NOMO-1 treated with DMSO at 0.1 percent for 48 hours (cell line): ENCODE measurements at regions not wholly inside any gene's neighbourhood (a gene's known extent, or its start where the extent isn't known, plus 50 kb on each side); places are given as distances from the start of the nearest gene placed in this dataset.

ENCODE experiments used
- DNase-seq: peaks from one replicate; lab custom pipeline; 2025; ENCODE audit not compliant: unreplicated experiment; lab: John Stamatoyannopoulos, UW

DNA sequence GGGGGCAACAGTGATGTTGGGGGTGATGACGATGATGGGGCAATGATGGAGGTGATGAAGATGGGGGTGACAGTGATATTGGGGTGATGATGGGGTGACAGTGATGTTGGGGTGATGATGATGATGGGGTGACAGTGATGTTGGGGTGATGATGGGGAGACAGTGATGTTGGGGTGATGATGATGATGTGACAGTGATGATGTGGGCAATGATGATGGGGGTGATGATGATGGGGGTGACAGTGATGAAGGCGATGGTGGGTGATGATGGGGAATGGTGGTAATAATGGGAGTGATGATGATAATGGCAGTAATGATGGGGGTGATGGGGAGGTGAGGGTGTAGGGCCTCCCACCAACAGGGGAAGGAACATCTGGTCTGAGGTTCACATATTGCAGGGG lies 150.6 kb downstream of the ERMARD start:
- DNase-seq = no peak

DNA sequence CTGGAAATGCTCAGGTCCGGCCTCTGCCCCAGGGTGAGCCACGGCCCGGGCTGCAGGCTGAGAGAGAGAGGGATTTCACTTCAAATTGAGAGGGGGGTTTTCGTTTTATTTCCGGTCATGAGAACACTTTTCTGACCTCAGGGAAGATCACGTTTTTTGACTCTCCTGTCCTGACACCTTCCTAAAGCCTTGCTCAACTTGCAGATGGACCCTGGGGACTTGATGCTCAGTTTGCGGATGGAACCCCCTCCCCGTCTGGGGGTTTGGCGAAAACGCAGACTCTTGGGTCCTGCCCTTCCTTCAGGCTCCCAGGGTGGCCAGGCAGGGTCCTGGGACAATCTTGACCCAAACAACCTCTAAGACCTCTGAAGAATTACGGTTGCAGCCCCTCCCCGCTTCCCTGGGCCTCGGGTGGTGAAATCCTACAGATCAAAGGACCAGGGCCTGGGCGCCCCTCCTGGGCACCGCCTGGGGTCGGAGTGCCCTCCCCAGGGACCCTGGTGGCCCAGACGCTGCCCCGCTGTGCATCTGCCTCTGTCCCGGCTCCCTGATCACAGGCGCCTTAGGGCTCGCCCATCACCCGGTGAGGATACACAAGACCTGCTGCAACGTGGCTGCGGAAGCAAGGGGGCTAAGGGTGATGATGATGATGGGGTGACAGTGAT lies 148.2 kb downstream of the ERMARD start:
- DNase-seq = no peak

DNA sequence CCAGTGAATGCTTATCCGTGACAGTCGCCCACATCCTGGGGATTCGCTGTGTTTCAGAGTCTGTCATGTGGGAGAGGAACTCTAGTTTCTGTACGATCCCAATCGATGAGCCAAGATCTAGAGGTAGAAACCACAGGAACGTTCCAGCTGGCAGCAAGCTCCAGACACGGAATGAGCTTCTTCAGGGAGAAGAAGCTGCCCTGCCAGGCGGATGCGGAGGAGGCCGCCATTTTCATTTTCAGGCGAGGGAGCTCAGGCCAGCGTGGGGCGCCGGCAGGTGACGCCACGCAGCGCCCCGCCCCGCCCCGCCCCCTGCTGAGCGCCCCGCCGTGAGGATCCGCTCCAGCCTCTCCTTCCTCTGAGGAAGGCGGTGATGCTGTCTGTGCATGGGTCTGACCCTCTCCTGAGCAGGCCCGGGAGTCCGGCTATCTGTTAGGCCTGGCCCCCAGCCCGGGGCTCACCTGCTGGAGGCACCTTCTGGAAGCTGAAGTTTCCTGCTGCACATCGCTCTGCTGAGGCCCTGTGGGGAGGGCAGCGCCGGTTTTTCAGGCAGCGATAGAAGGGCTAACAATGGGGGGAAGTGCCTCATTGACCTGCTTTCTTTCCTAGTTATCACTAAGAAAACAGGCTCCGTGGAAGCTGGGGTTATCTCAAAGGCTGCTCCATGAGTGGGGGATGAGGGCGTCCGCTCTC lies 147.5 kb downstream of the ERMARD start:
- no peak for DNase-seq

DNA sequence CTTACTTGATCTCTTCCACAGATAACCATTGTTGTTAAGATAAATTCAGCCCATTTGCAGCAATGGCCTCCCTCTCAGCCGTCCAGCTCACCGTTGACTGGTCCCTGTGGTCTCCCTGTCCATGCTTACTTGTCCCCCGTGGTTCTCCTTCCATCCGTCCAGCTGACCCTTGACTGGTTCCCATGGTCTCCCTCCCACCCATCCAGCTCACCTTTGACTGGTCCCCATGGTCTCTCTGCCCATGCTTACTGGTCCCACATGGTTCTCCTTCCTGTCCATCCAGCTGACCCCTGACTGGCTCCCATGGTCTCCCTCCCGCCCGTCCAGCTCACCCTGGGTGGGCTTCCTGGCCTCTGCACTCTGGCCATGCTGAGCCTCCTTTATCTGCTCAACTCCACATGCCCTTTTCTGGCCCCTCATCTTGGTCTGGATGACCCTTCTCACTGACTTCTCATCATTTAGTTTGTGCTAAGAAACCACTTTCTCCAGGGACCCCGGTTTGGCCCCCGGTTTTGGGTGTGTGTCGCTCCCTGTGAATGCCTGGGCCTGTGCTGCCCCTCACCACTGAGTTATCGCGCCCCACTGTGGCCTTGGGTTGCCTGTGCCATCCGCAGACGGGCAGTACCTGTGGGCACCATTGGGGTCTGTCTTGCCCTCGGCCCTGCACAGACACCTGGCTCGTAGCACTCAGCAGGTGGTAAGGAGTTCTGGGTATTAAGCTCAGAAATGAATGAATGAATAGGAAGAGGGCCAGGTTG lies 146.4 kb downstream of the ERMARD start:
- no peak for DNase-seq

DNA sequence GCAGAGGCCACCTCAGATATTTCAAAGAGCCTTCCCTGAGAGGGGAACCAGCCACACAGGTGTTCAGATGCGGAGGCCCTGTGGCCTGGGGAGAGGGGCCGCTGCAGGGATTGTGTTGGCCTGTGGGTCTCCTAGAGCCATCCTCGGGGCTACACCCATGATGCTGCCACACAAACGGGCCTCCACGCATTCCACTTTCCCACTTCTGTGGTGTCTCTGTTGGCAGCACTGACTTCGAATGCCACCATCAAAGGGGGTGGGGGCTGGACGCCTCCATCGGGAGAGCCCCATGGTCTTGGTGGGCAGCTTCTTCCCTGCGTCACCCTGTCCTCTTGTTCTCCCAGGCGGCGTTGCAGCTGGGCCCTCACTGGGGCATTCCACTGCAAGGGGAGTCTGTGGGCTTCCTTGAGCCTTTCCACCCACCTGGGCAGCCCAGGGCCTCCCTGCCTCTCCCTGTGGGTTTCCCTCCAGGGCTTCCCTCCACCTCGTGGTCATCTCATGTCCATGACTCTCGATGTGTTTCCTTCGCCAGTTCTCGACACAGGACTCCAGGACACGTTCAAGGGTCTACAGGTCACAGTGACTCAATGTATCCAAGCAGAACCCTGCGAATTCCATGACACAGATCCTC lies 145.5 kb downstream of the ERMARD start:
- no peak for DNase-seq

DNA sequence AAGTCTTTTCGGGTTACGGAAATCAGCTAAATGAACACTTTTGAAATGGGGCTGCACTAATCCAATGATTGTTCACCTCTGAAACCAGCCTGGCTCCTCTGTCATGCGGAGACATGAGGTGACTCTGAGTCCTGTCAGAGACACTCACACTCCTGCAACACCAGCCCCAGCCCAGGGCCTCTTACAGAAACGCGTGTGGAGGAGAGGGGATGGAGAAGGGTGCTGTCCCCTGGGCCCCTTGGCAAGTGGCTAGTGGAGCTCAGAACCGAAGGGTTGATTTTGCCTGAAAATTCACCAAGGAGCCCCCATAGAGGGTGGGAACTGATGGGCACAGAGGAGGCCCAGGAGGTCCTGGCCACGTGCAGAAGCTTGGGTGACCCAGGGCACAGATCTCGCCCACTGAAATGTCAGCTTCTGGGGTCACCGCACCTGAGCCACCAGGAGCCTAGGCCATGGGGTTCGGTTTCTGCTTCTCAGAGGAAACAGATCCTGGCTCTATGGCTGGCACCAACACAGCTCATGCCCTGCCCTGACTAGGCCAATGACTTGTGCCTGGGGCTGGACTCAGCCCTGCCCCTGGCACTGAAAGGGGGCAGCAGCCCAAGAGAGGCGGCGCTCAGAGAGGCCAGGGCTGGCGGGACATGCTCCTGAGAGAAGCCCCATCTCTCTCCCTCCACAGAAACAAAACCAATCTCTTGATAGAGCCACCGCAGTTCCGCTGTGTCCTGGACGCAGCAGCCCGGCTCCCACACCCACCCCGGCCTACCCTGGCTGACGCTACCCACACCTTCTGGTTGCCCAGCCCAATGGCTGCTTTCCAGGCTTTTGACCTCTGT lies 144.7 kb downstream of the ERMARD start:
- DNase-seq = no peak

DNA sequence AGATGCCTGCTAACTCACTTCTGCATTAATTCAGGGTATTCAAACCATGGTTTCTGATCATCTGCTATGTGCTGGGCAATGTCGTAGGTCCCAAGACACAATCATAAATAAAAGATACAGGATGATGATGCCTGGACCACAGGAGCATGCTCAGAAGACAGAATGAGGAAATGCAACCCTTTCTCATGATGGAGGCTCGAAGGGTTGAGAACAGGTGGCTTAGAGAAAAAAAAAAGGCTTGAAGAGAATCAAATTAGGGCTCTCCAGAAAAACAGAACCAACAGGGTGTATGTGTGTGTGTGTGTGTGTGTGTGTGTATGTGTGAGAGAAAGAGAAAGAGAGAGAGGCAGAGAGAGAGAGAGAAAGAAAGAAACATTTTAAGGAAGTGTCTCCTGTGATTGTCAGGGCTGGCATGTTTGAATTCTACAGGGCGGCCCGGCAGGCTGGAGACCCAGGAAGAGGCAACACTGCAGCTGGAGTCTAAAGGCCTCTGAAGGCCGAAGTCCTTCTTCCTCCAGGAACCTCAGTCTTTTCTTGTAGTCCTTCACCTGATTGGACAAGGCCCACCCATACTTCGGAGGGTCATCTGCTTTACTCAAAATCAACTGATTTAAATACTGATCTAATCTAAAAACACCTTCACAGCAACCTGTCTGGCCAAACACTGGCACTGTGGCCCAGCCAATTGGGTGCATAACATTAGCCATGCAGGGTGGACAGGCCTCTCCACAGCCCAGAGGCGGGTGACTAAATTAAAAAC lies 143.8 kb downstream of the ERMARD start:
- DNase-seq = no peak

DNA sequence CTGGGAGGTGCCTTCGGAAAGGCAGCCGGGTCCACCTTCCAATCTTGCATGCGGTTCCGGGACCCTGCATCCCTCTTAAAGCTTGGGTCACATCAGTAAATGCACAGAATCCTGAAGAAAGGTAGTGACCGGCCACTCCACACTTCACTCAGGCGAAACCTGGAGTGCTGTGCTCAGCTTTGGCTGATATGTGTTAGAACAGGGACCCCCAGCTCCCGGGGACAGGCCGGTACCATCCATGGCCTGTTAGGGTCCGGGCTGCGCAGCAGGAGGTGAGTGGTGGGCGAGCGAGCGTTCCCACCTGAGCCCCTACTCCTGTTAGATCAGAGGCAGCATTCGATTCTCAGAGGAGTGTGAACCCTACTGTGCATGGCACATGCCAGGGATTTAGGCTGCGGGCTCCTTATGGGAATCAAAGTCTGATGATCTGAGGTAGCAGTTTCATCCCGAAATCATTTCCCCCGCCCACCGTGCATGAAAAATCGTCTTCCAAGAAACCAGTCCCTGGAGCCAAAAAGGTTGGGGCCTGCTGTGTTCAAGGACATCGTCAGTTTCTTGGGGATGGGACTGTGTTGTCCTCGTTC lies 143.0 kb downstream of the ERMARD start:
- no peak for DNase-seq

DNA sequence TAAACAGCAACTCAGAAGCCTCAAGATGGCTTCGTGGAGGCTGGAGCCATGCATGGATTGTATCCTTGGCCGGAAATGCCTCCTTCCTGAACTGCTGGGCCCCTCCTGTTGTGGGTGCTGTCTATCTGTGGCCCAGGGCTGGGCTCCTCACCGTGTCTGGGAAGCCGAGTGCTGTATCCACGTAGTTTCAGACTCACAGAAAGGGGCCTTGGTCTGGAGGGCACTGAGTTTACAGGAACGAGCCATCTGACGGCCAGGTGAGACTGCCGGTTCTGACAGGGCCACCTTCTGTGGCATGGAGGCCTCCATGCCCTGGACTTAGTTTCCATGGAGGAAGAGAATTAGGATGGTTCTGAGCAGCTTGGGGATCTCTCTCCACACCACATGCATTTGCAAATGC lies 142.2 kb downstream of the ERMARD start:
- DNase-seq = no peak

DNA sequence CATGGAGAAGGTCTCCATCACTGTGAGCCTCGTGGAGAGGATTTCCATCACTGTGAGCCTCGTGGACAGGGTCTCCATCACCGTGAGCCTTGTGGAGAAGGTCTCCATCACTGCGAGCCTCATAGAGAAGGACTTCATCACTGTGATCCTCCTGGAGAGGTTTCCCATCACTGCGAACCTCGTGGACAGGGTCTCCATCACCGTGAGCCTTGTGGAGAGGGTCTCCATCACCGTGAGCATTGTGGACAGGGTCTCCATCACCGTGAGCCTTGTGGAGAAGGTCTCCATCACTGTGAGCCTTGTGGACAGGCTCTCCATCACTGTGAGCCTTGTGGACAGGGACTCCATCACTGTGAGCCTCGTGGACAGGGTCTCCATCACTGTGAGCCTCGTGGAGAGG lies 140.4 kb downstream of the ERMARD start:
- DNase-seq = no peak

DNA sequence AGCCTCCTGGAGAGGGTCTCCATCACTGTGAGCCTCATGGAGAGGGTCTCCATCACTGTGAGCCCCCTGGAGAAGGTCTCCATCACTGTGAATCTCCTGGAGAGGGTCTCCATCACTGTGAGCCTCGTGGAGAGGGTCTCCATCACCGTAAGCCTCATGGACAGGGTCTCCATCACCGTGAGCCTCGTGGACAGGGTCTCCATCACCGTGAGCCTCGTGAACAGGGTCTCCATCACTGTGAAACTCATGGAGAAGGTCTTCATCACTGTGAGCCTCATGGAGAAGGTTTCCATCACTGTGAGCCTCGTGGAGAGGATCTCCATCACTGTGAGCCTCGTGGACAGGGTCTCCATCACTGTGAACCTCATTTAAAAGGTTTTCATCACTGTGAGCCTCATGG lies 140.0 kb downstream of the ERMARD start:
- DNase-seq = no peak

DNA sequence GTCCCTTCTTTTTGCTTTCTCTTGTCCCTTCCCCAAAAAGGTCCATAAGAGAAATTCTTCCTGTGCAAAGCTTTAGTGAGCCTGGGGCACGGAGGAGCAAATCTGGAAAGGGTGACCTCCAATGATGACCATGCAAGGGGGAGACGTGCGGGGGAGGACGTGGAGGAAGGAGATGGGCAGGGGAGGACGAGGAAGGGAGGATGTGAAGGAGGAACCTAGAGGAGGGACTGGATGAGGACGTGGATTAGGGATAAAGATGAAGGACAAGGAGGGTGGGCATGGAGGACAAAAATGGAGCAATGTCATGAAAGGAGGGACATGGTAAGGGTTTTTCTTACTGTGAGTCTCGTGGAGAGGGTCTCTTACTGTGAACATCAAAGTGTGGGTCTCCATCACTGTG lies 139.5 kb downstream of the ERMARD start:
- DNase-seq = no peak

DNA sequence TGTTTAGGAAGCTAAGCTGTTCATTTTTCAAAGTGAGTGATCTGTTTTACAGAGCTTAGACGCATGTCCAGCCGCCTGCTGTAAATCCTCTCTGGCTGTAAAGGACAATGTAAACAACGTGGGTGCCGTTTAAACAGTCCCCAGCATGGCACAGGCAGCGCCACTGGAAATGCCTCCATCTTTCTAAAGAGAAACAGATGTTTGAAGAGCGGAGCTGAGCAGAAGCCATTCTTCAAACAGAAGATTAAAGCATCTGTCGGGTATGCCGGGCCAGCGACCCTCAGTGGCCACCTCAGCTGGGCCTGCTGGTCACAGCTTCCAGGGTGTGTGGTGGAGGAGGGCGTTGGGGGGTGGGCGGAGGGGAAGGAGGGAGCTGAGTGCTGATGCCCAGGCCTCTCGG lies 138.6 kb downstream of the ERMARD start:
- no peak for DNase-seq

DNA sequence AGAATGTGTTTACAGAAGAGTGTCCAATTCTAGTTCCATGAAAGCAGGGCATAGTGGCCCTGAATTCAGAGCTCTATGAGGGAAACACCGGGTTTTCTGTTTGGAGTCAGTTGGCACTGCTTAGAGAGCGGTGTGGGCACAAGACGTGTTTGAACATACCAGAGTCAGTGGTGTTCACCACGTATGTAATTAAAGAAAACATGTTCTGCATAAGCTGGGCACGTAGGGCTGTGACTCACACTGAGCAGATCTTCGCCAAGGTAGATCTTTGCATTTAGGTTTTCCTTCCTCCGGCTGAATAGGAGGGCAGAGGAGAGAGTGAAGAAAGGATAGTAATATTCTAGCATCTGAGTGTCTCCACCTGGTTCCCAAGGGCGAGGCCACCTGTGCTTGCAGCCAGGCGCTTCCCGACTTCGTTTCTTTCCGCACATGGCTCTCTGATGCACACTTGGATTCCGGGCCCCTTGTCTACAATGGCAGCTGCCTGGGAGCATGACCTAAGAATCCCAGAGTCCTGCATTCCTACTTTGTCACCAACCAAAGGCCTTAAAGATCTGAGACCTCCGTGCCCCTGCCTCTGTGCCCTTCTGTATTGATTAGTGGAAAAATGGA lies 136.2 kb downstream of the ERMARD start:
- DNase-seq = no peak

DNA sequence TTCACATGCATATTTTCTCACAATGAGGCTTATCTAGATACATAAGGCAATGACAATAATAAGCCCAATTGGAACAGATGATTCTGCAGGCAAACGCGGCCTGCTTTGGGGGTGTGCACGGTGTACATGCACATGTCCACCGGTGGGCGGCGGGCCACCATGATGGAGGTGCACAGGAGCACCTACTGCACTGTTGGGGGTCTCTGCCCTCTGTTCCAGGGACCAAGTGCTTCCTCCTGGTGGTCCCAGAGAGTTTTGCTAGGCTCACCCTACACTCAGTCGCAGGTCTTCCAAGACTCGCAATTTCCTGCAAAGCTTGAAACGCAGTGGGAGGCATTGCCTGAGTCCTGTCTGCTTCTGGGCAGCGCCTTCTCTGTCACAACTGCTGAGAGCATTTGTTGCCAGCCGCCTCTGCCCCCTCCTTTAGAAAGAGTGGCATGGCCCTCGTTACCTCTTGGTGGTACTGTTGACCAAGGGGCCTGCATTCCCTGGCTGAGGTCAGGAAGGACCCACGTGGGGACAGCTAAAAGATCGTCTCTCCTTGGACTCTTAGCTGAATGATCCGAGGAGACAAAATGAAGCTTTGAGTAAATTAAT lies 135.3 kb downstream of the ERMARD start:
- DNase-seq = no peak

DNA sequence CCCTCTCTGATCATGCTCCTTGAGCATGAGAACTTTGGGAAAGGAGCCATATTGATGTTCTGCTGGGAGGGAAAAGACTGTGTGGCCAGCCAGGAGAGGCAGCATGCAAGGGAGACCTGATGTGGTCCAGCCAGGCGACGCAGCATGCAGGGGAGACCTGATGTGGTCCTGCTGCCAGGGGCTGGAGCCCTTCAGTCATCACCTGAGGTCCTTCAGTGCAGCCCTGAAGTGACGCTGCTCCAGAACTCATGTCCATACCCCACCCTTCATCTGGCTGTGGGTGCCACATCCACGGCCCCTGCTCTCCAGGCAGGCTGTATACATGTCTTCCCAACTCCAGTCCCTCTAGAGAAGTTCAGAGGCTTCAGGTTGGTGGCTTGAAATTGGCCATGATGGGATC lies 134.4 kb downstream of the ERMARD start:
- no peak for DNase-seq

DNA sequence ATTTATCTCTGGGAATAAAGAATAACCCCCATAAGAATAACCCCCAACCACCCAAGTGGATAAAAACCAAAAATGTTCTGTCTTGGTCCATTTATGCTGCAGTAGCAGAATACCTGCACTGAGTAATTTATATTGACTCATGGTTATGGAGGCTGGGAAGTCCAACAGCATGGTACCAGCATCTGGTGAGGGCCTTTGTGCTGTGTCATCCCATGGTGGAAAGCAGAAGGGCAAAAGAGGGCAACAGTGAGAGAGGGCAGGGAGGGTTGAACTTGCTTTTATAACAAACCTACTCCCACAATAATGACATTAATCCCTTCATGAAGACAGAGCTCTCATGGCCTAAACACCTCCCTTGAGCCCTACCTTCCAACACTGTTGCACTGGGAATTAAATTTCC lies 133.7 kb downstream of the ERMARD start:
- no peak for DNase-seq

DNA sequence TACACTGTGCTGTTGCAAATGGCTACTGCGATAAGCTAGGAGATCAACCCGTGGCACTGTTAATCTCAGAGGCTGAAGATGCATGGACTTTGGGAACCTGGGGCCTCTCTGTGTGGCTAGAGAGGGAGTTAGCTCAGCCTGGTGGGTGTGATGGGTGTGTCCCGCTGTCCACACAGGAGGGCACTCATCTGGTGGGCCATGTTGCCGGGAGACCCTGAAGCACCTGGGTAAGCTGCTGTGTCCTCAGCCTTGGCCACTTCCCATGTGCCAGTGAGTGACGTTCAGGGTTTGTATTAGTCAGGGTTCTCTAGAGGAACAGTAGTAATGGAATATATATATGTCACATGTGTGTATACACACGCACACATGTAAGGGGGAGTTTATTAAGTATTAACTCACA lies 132.7 kb downstream of the ERMARD start:
- DNase-seq = no peak

DNA sequence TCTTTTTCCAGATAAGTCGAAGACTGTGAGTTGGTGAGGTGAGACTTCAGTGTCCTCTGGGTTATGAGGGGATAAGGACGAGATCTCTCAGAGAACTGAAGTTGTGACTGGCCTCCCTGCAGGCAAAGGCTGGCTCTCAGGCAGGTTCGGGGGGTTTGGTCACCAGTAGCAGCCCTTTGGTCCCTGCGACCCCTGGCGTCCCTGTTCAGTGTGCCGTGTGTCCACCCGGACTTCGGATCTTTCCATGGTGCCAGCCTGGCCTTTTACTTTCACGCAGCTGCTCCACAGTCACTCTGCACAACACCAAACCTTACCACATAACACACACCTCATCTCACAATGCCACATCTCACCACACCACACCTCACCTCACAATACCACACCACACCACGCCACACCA lies 131.9 kb downstream of the ERMARD start:
- DNase-seq = no peak
